ENCODE measurements at regions not wholly inside any gene's neighbourhood (a gene's known extent, or its start where the extent isn't known, plus 50 kb on each side); places are given as distances from the start of the nearest gene placed in this dataset.
"Not testable (repeated sequence)": the region's sequence is repeated elsewhere in the genome, so short reads cannot be mapped to it uniquely, and the experiment has no call there.

GRCh38 chr6:1162367-1163275 lies 149.3 kb upstream of the FOXQ1 start:
- H3K4me3 ChIP-seq (ENCODE audit: insufficient read depth, low read depth, low read length, poor library complexity, severe bottlenecking) = no peak overlapping the region

GRCh38 chr6:1156411-1156810 lies 155.5 kb upstream of the FOXQ1 start:
- H3K36me3 ChIP-seq (ENCODE audit: control insufficient read depth, insufficient read depth, low read length); H3K4me1 ChIP-seq (ENCODE audit: control insufficient read depth, insufficient read depth, low read length, poor library complexity, severe bottlenecking); H3K9me3 ChIP-seq (ENCODE audit: control insufficient read depth, low read length); H3K4me3 ChIP-seq (ENCODE audit: insufficient read depth, low read depth, low read length, poor library complexity, severe bottlenecking); DNase-seq; H3K27me3 ChIP-seq (replicated peaks; ENCODE audit: control insufficient read depth, insufficient read depth, low read length, poor library complexity, severe bottlenecking); H3K27ac ChIP-seq (ENCODE audit: insufficient read depth, low read length, poor library complexity, severe bottlenecking): not testable (repeated sequence)

More at GRCh38 chr6:1162367-1163275, 149.3 kb upstream of the FOXQ1 start:
- no peaks in the 10 kb centered on the region for H3K36me3 ChIP-seq (ENCODE audit: control insufficient read depth, insufficient read depth, low read length)
- no peaks in the 10 kb centered on the region for H3K27me3 ChIP-seq (replicated peaks; ENCODE audit: control insufficient read depth, insufficient read depth, low read length, poor library complexity, severe bottlenecking)
- no peaks in the 10 kb centered on the region for H3K9me3 ChIP-seq (ENCODE audit: control insufficient read depth, low read length)
- no peaks in the 10 kb centered on the region for H3K4me1 ChIP-seq (ENCODE audit: control insufficient read depth, insufficient read depth, low read length, poor library complexity, severe bottlenecking)
- DNase-seq = no peak
- H3K27ac ChIP-seq (ENCODE audit: insufficient read depth, low read length, poor library complexity, severe bottlenecking) = no peak overlapping the region

- no peaks in the 10 kb centered on the region for H3K9me3 ChIP-seq (ENCODE audit: control insufficient read depth, low read length)
- no peaks in the 10 kb centered on the region for H3K27me3 ChIP-seq (replicated peaks; ENCODE audit: control insufficient read depth, insufficient read depth, low read length, poor library complexity, severe bottlenecking)
- H3K4me1 ChIP-seq (ENCODE audit: control insufficient read depth, insufficient read depth, low read length, poor library complexity, severe bottlenecking) = no peaks in the 10 kb centered on the region
- no peak overlapping the region for H3K4me3 ChIP-seq (ENCODE audit: insufficient read depth, low read depth, low read length, poor library complexity, severe bottlenecking)
- DNase-seq = no peak
- no peak overlapping the region for H3K27ac ChIP-seq (ENCODE audit: insufficient read depth, low read length, poor library complexity, severe bottlenecking)
- no peaks in the 10 kb centered on the region for H3K36me3 ChIP-seq (ENCODE audit: control insufficient read depth, insufficient read depth, low read length)
Observed at GRCh38 chr6:1153696-1154245, 158.1 kb upstream of the FOXQ1 start.

GRCh38 chr6:1146500-1146899 lies 165.4 kb upstream of the FOXQ1 start:
- H3K36me3 ChIP-seq (ENCODE audit: control insufficient read depth, insufficient read depth, low read length) = no peaks in the 10 kb centered on the region
- H3K4me1 ChIP-seq (ENCODE audit: control insufficient read depth, insufficient read depth, low read length, poor library complexity, severe bottlenecking) = no peaks in the 10 kb centered on the region
- no peak overlapping the region for H3K4me3 ChIP-seq (ENCODE audit: insufficient read depth, low read depth, low read length, poor library complexity, severe bottlenecking)
- H3K27me3 ChIP-seq (replicated peaks; ENCODE audit: control insufficient read depth, insufficient read depth, low read length, poor library complexity, severe bottlenecking) = no peaks in the 10 kb centered on the region
- no peaks in the 10 kb centered on the region for H3K9me3 ChIP-seq (ENCODE audit: control insufficient read depth, low read length)
- no peak for DNase-seq
- no peak overlapping the region for H3K27ac ChIP-seq (ENCODE audit: insufficient read depth, low read length, poor library complexity, severe bottlenecking)

GRCh38 chr6:1145768-1146218 lies 166.1 kb upstream of the FOXQ1 start:
- no peak for DNase-seq
- no peak overlapping the region for H3K27ac ChIP-seq (ENCODE audit: insufficient read depth, low read length, poor library complexity, severe bottlenecking)
- H3K36me3 ChIP-seq (ENCODE audit: control insufficient read depth, insufficient read depth, low read length) = no peaks in the 10 kb centered on the region
- no peaks in the 10 kb centered on the region for H3K4me1 ChIP-seq (ENCODE audit: control insufficient read depth, insufficient read depth, low read length, poor library complexity, severe bottlenecking)
- H3K27me3 ChIP-seq (replicated peaks; ENCODE audit: control insufficient read depth, insufficient read depth, low read length, poor library complexity, severe bottlenecking) = no peaks in the 10 kb centered on the region
- no peak overlapping the region for H3K4me3 ChIP-seq (ENCODE audit: insufficient read depth, low read depth, low read length, poor library complexity, severe bottlenecking)
- no peaks in the 10 kb centered on the region for H3K9me3 ChIP-seq (ENCODE audit: control insufficient read depth, low read length)

GRCh38 chr6:1144842-1145767 lies 166.8 kb upstream of the FOXQ1 start:
- H3K9me3 ChIP-seq (ENCODE audit: control insufficient read depth, low read length) = no peaks in the 10 kb centered on the region
- H3K27me3 ChIP-seq (replicated peaks; ENCODE audit: control insufficient read depth, insufficient read depth, low read length, poor library complexity, severe bottlenecking) = no peaks in the 10 kb centered on the region
- H3K4me3 ChIP-seq (ENCODE audit: insufficient read depth, low read depth, low read length, poor library complexity, severe bottlenecking) = no peak overlapping the region
- H3K36me3 ChIP-seq (ENCODE audit: control insufficient read depth, insufficient read depth, low read length) = no peaks in the 10 kb centered on the region
- H3K27ac ChIP-seq (ENCODE audit: insufficient read depth, low read length, poor library complexity, severe bottlenecking) = no peak overlapping the region
- H3K4me1 ChIP-seq (ENCODE audit: control insufficient read depth, insufficient read depth, low read length, poor library complexity, severe bottlenecking) = no peaks in the 10 kb centered on the region
- no peak for DNase-seq

GRCh38 chr6:1143655-1144054 lies 168.2 kb upstream of the FOXQ1 start:
- Histone ChIP-seq H3K36me3 (ENCODE audit: control insufficient read depth, insufficient read depth, low read length) (no peaks in the 10 kb centered on the region), H3K4me1 (ENCODE audit: control insufficient read depth, insufficient read depth, low read length, poor library complexity, severe bottlenecking) (no peaks in the 10 kb centered on the region), H3K27ac (ENCODE audit: insufficient read depth, low read length, poor library complexity, severe bottlenecking) (no peak overlapping the region), H3K4me3 (ENCODE audit: insufficient read depth, low read depth, low read length, poor library complexity, severe bottlenecking) (no peak overlapping the region), H3K9me3 (ENCODE audit: control insufficient read depth, low read length) (no peaks in the 10 kb centered on the region), H3K27me3 (replicated peaks; ENCODE audit: control insufficient read depth, insufficient read depth, low read length, poor library complexity, severe bottlenecking) (no peaks in the 10 kb centered on the region)
- DNase-seq = no peak

GRCh38 chr6:1139155-1139890 lies 172.6 kb upstream of the FOXQ1 start:
- Histone ChIP-seq H3K27me3 (replicated peaks; ENCODE audit: control insufficient read depth, insufficient read depth, low read length, poor library complexity, severe bottlenecking) (no peaks in the 10 kb centered on the region), H3K27ac (ENCODE audit: insufficient read depth, low read length, poor library complexity, severe bottlenecking) (no peak overlapping the region), H3K36me3 (ENCODE audit: control insufficient read depth, insufficient read depth, low read length) (no peaks in the 10 kb centered on the region), H3K4me1 (ENCODE audit: control insufficient read depth, insufficient read depth, low read length, poor library complexity, severe bottlenecking) (no peaks in the 10 kb centered on the region), H3K9me3 (ENCODE audit: control insufficient read depth, low read length) (no peaks in the 10 kb centered on the region), H3K4me3 (ENCODE audit: insufficient read depth, low read depth, low read length, poor library complexity, severe bottlenecking) (no peak overlapping the region)
- DNase-seq = no peak

- H3K36me3 ChIP-seq (ENCODE audit: control insufficient read depth, insufficient read depth, low read length) = no peaks in the 10 kb centered on the region
- no peaks in the 10 kb centered on the region for H3K27me3 ChIP-seq (replicated peaks; ENCODE audit: control insufficient read depth, insufficient read depth, low read length, poor library complexity, severe bottlenecking)
- no peaks in the 10 kb centered on the region for H3K4me1 ChIP-seq (ENCODE audit: control insufficient read depth, insufficient read depth, low read length, poor library complexity, severe bottlenecking)
- DNase-seq = no peak
- H3K4me3 ChIP-seq (ENCODE audit: insufficient read depth, low read depth, low read length, poor library complexity, severe bottlenecking) = no peak overlapping the region
- no peaks in the 10 kb centered on the region for H3K9me3 ChIP-seq (ENCODE audit: control insufficient read depth, low read length)
- H3K27ac ChIP-seq (ENCODE audit: insufficient read depth, low read length, poor library complexity, severe bottlenecking) = no peak overlapping the region
Observed at GRCh38 chr6:1137849-1138248, 174.0 kb upstream of the FOXQ1 start.

Measured in effector memory CD4-positive, alpha-beta T cell (primary cell).